Heart left ventricle (tissue), 13 donors: ENCODE measurements at regions not wholly inside any gene's neighbourhood (a gene's known extent, or its start where the extent isn't known, plus 50 kb on each side); places are given as distances from the start of the nearest gene placed in this dataset.

Experiments used
- CTCF ChIP-seq, 12 donors: fragments of 200-600 bp; sonication (generic) in 4 of 12; IDR thresholded peaks; one replicate each; pipeline versions ENCODE4 v1.5.0 to v1.8.0; 2018 to 2022; ENCODE audit warnings: antibody characterized with exemption in 12 of 12, mild to moderate bottlenecking in 5 of 12
- POLR2A ChIP-seq, 2 donors: fragments of 450-650 bp; IDR thresholded peaks; one replicate each; pipeline ENCODE4 v1.6.1; 2017; ENCODE audit warnings: antibody characterized with exemption in 2 of 2, mild to moderate bottlenecking in 2 of 2, moderate library complexity in 2 of 2
- donor health status: ischemic (EF 13 %, LVEDD 7.1; RV severe dilation, severe dysfunction).
- donor health status: DM: no; HTN: yes; CAD: no.
- donor health status: DM: no; HTN: no; CAD: no.
- donor health status: ischemic (EF 25% LVEDD 6.9; RV normal size, moderate dysfunction).
- donor health status: ischemic (EF 25% LVEDD 5.7; RV mildly dilated, moderate dysfunction).
- donor health status: ischemic (EF 35%, LVEDD 5.7; RV mildly dilated, moderate dysfunction).
- donor health status: nonischemic (EF 11% LVEDD 7.7; RV severe dilation, severe dysfunction).
- donor health status: DM: yes; HTN: yes; CAD: no.
- donor health status: PGD.
- donor health status: ischemic (EF 29% LVEDD 5.4; RV normal size, mild dysfunction).
- donor health status: nonischemic (EF 23%, LVEDD 6.1; RV moderate dilation, normal function).

GRCh38 chr18:45363196-45363595 lies 252.1 kb upstream of the SLC14A2 start:
- TF ChIP-seq CTCF (IDR thresholded peaks at IDR 0.05): no peak
- TF ChIP-seq POLR2A (IDR thresholded peaks at IDR 0.05): no peak
